HEK293 (cell line): ENCODE measurements at regions not wholly inside any gene's neighbourhood (a gene's known extent, or its start where the extent isn't known, plus 50 kb on each side); places are given as distances from the start of the nearest gene placed in this dataset.

Experiments used
- HOXC10 ChIP-seq: sonication (generic); formaldehyde crosslinking; IDR thresholded peaks from 2 replicates; pipeline ENCODE4 v1.8.1; 2023; ENCODE audit warnings: mild to moderate bottlenecking, missing genetic modification reagents
- SCRT1 ChIP-seq: fragments of 450-650 bp; formaldehyde crosslinking; IDR thresholded peaks from 2 replicates; pipeline ENCODE4 v1.5.1; 2016; ENCODE audit warnings: missing biosample characterization, missing genetic modification characterization, borderline replicate concordance
- SCRT2 ChIP-seq: fragments of 450-650 bp; formaldehyde crosslinking; IDR thresholded peaks from 2 replicates; pipeline ENCODE4 v1.5.1; 2016; ENCODE audit warnings: missing biosample characterization, missing genetic modification characterization
- WT1 ChIP-seq: fragments of 450-650 bp; formaldehyde crosslinking; IDR thresholded peaks from 2 replicates; pipeline ENCODE4 v1.5.1; 2016; ENCODE audit warnings: missing biosample characterization, missing genetic modification characterization
- ZFHX2 ChIP-seq: fragments of 450-650 bp; formaldehyde crosslinking; conservative IDR thresholded peaks from 2 replicates; pipeline ENCODE4 v1.5.1; 2016; ENCODE audit warnings: missing biosample characterization, missing genetic modification characterization
- ZNF155 ChIP-seq: fragments of 450-650 bp; formaldehyde crosslinking; IDR thresholded peaks from 2 replicates; pipeline ENCODE4 v1.5.1; 2016; ENCODE audit warnings: missing biosample characterization, missing genetic modification characterization
- ZNF211 ChIP-seq: fragments of 450-650 bp; formaldehyde crosslinking; IDR thresholded peaks from 2 replicates; pipeline ENCODE4 v1.5.1; 2016; ENCODE audit warnings: low read depth, missing biosample characterization, missing genetic modification characterization
- ZNF221 ChIP-seq: fragments of 450-650 bp; formaldehyde crosslinking; IDR thresholded peaks from 2 replicates; pipeline ENCODE4 v1.5.1; 2017; ENCODE audit warnings: missing biosample characterization, missing genetic modification characterization, borderline replicate concordance
- ZNF302 ChIP-seq: fragments of 450-650 bp; formaldehyde crosslinking; IDR thresholded peaks from 2 replicates; pipeline ENCODE4 v1.5.1; 2016; ENCODE audit warnings: missing biosample characterization, missing genetic modification characterization, low read depth
- ZNF324 ChIP-seq: fragments of 450-650 bp; formaldehyde crosslinking; IDR thresholded peaks from 2 replicates; pipeline ENCODE4 v1.5.1; 2016; ENCODE audit warnings: missing biosample characterization, missing genetic modification characterization
- ZNF350 ChIP-seq: fragments of 450-650 bp; formaldehyde crosslinking; IDR thresholded peaks from 2 replicates; pipeline ENCODE4 v1.5.0; 2017; ENCODE audit warnings: missing biosample characterization, mild to moderate bottlenecking, missing genetic modification characterization
- ZNF548 ChIP-seq: fragments of 450-650 bp; formaldehyde crosslinking; IDR thresholded peaks from 2 replicates; pipeline ENCODE4 v1.5.1; 2016; ENCODE audit warnings: missing biosample characterization, missing genetic modification characterization
- ZNF558 ChIP-seq: fragments of 450-650 bp; formaldehyde crosslinking; IDR thresholded peaks from 2 replicates; pipeline ENCODE4 v1.5.1; 2016; ENCODE audit warnings: missing biosample characterization, missing genetic modification characterization
- ZNF560 ChIP-seq: fragments of 450-650 bp; formaldehyde crosslinking; IDR thresholded peaks from 2 replicates; pipeline ENCODE4 v1.5.1; 2017; ENCODE audit warnings: missing biosample characterization, missing genetic modification characterization, borderline replicate concordance
- ZNF600 ChIP-seq: fragments of 450-650 bp; formaldehyde crosslinking; IDR thresholded peaks from 2 replicates; pipeline ENCODE4 v1.5.1; 2016; ENCODE audit warnings: missing biosample characterization, missing genetic modification characterization
- TF ChIP-seq, protein P1 (sequence below): fragments of 450-650 bp; formaldehyde crosslinking; IDR thresholded peaks from 2 replicates; pipeline ENCODE4 v1.5.1; 2017; ENCODE audit warnings: missing biosample characterization, missing genetic modification characterization
- TF ChIP-seq, protein P2 (sequence below): fragments of 450-650 bp; formaldehyde crosslinking; IDR thresholded peaks from 2 replicates; pipeline ENCODE4 v1.5.0; 2017; ENCODE audit warnings: missing biosample characterization, missing genetic modification characterization, borderline replicate concordance
- TF ChIP-seq, protein P3 (sequence below): fragments of 450-650 bp; formaldehyde crosslinking; IDR thresholded peaks from 2 replicates; pipeline ENCODE4 v1.5.1; 2017; ENCODE audit warnings: missing biosample characterization, missing genetic modification characterization
- TF ChIP-seq, protein P4 (sequence below): fragments of 450-650 bp; formaldehyde crosslinking; IDR thresholded peaks from 2 replicates; pipeline ENCODE4 v1.5.1; 2016; ENCODE audit warnings: missing biosample characterization, missing genetic modification characterization
- TF ChIP-seq, protein P5 (sequence below): fragments of 450-650 bp; formaldehyde crosslinking; IDR thresholded peaks from 2 replicates; pipeline ENCODE4 v1.5.1; 2016; ENCODE audit warnings: missing biosample characterization, missing genetic modification characterization
- TF ChIP-seq, protein P6 (sequence below): fragments of 450-650 bp; formaldehyde crosslinking; IDR thresholded peaks from 2 replicates; pipeline ENCODE4 v1.5.1; 2016; ENCODE audit warnings: missing biosample characterization, missing genetic modification characterization, borderline replicate concordance
- TF ChIP-seq, protein P7 (sequence below): fragments of 450-650 bp; formaldehyde crosslinking; conservative IDR thresholded peaks from 2 replicates; pipeline ENCODE4 v1.5.1; 2016; ENCODE audit warnings: low read depth, missing biosample characterization, missing genetic modification characterization

DNA sequence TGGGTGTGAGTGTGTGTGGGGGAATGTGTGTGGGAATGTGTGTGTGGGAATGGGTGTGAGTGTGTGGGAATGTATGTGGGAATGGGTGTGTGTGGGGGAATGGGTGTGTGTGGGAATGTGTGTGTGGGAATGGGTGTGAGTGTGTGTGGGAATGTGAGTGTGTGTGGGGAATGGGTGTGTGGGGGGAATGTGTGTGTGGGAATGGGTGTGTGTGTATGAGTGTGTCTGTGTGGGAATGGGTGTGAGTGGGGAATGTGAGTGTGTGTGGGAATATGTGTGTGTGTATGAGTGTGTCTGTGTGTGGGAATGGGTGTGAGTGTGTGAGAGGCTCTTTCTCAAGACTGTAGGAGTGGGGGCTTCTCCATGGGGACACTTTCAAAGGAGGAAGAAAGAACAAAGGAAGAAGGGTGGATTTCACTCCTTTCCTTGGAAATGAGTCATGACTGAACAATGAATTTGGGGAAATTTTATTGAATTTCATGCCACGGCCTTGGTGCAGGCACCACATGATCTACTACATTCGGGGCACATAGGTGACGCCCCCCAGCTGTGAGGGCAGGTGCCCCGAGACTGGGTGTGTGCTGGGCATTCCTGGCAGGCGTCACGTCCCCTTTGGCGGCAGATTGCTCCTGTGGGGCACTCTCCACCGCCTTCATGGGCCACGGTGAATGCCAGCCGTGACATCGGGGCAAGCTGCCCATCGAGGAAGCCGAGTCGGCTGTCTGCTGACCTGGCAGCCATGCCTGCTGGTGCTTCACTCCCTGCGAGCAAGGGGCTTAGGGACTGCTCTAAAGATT lies 88.8 kb upstream of the INSIG1 start (continued):
- TF ChIP-seq ZNF155 (tag by site-specific recombination), result no peak
- no peak for TF ChIP-seq SCRT1 (tag by site-specific recombination)
- TF ChIP-seq ZNF548, result no peak
- TF ChIP-seq, protein P1, sequence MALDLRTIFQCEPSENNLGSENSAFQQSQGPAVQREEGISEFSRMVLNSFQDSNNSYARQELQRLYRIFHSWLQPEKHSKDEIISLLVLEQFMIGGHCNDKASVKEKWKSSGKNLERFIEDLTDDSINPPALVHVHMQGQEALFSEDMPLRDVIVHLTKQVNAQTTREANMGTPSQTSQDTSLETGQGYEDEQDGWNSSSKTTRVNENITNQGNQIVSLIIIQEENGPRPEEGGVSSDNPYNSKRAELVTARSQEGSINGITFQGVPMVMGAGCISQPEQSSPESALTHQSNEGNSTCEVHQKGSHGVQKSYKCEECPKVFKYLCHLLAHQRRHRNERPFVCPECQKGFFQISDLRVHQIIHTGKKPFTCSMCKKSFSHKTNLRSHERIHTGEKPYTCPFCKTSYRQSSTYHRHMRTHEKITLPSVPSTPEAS (tag by site-specific recombination), result 0 out of 2 replicates have a peak, but pooled peaks have one; percentile 36
- no peak for TF ChIP-seq ZNF350 (tag by site-specific recombination)
- TF ChIP-seq, protein P2, sequence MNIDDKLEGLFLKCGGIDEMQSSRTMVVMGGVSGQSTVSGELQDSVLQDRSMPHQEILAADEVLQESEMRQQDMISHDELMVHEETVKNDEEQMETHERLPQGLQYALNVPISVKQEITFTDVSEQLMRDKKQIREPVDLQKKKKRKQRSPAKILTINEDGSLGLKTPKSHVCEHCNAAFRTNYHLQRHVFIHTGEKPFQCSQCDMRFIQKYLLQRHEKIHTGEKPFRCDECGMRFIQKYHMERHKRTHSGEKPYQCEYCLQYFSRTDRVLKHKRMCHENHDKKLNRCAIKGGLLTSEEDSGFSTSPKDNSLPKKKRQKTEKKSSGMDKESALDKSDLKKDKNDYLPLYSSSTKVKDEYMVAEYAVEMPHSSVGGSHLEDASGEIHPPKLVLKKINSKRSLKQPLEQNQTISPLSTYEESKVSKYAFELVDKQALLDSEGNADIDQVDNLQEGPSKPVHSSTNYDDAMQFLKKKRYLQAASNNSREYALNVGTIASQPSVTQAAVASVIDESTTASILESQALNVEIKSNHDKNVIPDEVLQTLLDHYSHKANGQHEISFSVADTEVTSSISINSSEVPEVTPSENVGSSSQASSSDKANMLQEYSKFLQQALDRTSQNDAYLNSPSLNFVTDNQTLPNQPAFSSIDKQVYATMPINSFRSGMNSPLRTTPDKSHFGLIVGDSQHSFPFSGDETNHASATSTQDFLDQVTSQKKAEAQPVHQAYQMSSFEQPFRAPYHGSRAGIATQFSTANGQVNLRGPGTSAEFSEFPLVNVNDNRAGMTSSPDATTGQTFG, result no peak
- TF ChIP-seq ZNF560 (tag by site-specific recombination), result no peak
- TF ChIP-seq, protein P3, sequence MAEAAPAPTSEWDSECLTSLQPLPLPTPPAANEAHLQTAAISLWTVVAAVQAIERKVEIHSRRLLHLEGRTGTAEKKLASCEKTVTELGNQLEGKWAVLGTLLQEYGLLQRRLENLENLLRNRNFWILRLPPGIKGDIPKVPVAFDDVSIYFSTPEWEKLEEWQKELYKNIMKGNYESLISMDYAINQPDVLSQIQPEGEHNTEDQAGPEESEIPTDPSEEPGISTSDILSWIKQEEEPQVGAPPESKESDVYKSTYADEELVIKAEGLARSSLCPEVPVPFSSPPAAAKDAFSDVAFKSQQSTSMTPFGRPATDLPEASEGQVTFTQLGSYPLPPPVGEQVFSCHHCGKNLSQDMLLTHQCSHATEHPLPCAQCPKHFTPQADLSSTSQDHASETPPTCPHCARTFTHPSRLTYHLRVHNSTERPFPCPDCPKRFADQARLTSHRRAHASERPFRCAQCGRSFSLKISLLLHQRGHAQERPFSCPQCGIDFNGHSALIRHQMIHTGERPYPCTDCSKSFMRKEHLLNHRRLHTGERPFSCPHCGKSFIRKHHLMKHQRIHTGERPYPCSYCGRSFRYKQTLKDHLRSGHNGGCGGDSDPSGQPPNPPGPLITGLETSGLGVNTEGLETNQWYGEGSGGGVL (tag by site-specific recombination), result no peak
- no peak for TF ChIP-seq SCRT2 (tag by site-specific recombination)
- peak; percentile 95 for TF ChIP-seq ZNF600 (tag by site-specific recombination)
- no peak for TF ChIP-seq ZNF302 (tag by site-specific recombination)
- no peak for TF ChIP-seq ZNF558 (tag by site-specific recombination)
- no peak for TF ChIP-seq ZNF324 (tag by site-specific recombination)
- TF ChIP-seq ZFHX2 (tag by site-specific recombination), result peak; percentile 98
- TF ChIP-seq ZNF221, result no peak
- TF ChIP-seq HOXC10 (CRISPR knock-in tag), result no peak
- TF ChIP-seq WT1 (tag by site-specific recombination), result 0 out of 2 replicates have a peak, but pooled peaks have one; percentile 53
- TF ChIP-seq, protein P4, sequence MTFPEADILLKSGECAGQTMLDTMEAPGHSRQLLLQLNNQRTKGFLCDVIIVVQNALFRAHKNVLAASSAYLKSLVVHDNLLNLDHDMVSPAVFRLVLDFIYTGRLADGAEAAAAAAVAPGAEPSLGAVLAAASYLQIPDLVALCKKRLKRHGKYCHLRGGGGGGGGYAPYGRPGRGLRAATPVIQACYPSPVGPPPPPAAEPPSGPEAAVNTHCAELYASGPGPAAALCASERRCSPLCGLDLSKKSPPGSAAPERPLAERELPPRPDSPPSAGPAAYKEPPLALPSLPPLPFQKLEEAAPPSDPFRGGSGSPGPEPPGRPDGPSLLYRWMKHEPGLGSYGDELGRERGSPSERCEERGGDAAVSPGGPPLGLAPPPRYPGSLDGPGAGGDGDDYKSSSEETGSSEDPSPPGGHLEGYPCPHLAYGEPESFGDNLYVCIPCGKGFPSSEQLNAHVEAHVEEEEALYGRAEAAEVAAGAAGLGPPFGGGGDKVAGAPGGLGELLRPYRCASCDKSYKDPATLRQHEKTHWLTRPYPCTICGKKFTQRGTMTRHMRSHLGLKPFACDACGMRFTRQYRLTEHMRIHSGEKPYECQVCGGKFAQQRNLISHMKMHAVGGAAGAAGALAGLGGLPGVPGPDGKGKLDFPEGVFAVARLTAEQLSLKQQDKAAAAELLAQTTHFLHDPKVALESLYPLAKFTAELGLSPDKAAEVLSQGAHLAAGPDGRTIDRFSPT (tag by site-specific recombination), result peak; percentile 74; the same call in 1 of the 2 replicates
- TF ChIP-seq, protein P5, sequence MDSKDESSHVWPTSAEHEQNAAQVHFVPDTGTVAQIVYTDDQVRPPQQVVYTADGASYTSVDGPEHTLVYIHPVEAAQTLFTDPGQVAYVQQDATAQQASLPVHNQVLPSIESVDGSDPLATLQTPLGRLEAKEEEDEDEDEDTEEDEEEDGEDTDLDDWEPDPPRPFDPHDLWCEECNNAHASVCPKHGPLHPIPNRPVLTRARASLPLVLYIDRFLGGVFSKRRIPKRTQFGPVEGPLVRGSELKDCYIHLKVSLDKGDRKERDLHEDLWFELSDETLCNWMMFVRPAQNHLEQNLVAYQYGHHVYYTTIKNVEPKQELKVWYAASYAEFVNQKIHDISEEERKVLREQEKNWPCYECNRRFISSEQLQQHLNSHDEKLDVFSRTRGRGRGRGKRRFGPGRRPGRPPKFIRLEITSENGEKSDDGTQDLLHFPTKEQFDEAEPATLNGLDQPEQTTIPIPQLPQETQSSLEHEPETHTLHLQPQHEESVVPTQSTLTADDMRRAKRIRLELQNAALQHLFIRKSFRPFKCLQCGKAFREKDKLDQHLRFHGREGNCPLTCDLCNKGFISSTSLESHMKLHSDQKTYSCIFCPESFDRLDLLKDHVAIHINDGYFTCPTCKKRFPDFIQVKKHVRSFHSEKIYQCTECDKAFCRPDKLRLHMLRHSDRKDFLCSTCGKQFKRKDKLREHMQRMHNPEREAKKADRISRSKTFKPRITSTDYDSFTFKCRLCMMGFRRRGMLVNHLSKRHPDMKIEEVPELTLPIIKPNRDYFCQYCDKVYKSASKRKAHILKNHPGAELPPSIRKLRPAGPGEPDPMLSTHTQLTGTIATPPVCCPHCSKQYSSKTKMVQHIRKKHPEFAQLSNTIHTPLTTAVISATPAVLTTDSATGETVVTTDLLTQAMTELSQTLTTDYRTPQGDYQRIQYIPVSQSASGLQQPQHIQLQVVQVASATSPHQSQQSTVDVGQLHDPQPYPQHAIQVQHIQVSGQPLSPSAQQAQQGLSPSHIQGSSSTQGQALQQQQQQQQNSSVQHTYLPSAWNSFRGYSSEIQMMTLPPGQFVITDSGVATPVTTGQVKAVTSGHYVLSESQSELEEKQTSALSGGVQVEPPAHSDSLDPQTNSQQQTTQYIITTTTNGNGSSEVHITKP, result no peak
- TF ChIP-seq, protein P6, sequence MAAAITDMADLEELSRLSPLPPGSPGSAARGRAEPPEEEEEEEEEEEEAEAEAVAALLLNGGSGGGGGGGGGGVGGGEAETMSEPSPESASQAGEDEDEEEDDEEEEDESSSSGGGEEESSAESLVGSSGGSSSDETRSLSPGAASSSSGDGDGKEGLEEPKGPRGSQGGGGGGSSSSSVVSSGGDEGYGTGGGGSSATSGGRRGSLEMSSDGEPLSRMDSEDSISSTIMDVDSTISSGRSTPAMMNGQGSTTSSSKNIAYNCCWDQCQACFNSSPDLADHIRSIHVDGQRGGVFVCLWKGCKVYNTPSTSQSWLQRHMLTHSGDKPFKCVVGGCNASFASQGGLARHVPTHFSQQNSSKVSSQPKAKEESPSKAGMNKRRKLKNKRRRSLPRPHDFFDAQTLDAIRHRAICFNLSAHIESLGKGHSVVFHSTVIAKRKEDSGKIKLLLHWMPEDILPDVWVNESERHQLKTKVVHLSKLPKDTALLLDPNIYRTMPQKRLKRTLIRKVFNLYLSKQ (tag by site-specific recombination), result no peak
- TF ChIP-seq, protein P7, sequence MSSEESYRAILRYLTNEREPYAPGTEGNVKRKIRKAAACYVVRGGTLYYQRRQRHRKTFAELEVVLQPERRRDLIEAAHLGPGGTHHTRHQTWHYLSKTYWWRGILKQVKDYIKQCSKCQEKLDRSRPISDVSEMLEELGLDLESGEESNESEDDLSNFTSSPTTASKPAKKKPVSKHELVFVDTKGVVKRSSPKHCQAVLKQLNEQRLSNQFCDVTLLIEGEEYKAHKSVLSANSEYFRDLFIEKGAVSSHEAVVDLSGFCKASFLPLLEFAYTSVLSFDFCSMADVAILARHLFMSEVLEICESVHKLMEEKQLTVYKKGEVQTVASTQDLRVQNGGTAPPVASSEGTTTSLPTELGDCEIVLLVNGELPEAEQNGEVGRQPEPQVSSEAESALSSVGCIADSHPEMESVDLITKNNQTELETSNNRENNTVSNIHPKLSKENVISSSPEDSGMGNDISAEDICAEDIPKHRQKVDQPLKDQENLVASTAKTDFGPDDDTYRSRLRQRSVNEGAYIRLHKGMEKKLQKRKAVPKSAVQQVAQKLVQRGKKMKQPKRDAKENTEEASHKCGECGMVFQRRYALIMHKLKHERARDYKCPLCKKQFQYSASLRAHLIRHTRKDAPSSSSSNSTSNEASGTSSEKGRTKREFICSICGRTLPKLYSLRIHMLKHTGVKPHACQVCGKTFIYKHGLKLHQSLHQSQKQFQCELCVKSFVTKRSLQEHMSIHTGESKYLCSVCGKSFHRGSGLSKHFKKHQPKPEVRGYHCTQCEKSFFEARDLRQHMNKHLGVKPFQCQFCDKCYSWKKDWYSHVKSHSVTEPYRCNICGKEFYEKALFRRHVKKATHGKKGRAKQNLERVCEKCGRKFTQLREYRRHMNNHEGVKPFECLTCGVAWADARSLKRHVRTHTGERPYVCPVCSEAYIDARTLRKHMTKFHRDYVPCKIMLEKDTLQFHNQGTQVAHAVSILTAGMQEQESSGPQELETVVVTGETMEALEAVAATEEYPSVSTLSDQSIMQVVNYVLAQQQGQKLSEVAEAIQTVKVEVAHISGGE (tag by site-specific recombination), result no peak
- TF ChIP-seq ZNF211 (tag by site-specific recombination), result no peak
